ENCODE measurements at regions not wholly inside any gene's neighbourhood (a gene's known extent, or its start where the extent isn't known, plus 50 kb on each side); places are given as distances from the start of the nearest gene placed in this dataset.

GRCh38 chr4:159543831-159544230, 441.0 kb downstream of the RAPGEF2 start:
- H3K79me2 ChIP-seq (ENCODE audit: insufficient read depth, low read length): no peaks in the 10 kb centered on the region
- H3K4me1 ChIP-seq (ENCODE audit: insufficient read depth, low read length): no peaks in the 10 kb centered on the region
- ATAC-seq (ENCODE audit: insufficient read depth, low read depth): no peak
- H3K4me3 ChIP-seq (ENCODE audit: low read depth in 1 of 2, low read length in 2 of 2): no peak overlapping the region
- H3K9ac ChIP-seq (ENCODE audit: low read depth, low read length): no peak overlapping the region
- no peaks in the 10 kb centered on the region for H3K9me3 ChIP-seq (ENCODE audit: insufficient read depth, low read length, severe bottlenecking)
- H3K4me2 ChIP-seq (ENCODE audit: insufficient read depth, low read length): no peak overlapping the region
- TF ChIP-seq CTCF (IDR thresholded peaks at IDR 0.05; ENCODE audit: borderline replicate concordance, extremely low read depth, low read length, poor library complexity, severe bottlenecking): no peak
- no peak for DNase-seq
- no peaks in the 10 kb centered on the region for H3K36me3 ChIP-seq (ENCODE audit: insufficient read depth, low read length)
- no peak overlapping the region for H2AFZ ChIP-seq (ENCODE audit: low read depth, low read length)
- H4K20me1 ChIP-seq (ENCODE audit: insufficient read depth, low read length): no peaks in the 10 kb centered on the region
- H3K27ac ChIP-seq (ENCODE audit: low read length): no peak overlapping the region
- H3K27me3 ChIP-seq (ENCODE audit: insufficient read depth, low read length, poor library complexity): no peaks in the 10 kb centered on the region

- Histone ChIP-seq H4K20me1 (ENCODE audit: insufficient read depth, low read length) (no peaks in the 10 kb centered on the region), H3K4me3 (ENCODE audit: low read depth in 1 of 2, low read length in 2 of 2) (no peak overlapping the region), H2AFZ (ENCODE audit: low read depth, low read length) (no peak overlapping the region), H3K36me3 (ENCODE audit: insufficient read depth, low read length) (no peaks in the 10 kb centered on the region), H3K4me1 (ENCODE audit: insufficient read depth, low read length) (no peaks in the 10 kb centered on the region), H3K27me3 (ENCODE audit: insufficient read depth, low read length, poor library complexity) (no peaks in the 10 kb centered on the region), H3K4me2 (ENCODE audit: insufficient read depth, low read length) (no peak overlapping the region), H3K27ac (ENCODE audit: low read length) (no peak overlapping the region), H3K9me3 (ENCODE audit: insufficient read depth, low read length, severe bottlenecking) (no peaks in the 10 kb centered on the region), H3K79me2 (ENCODE audit: insufficient read depth, low read length) (no peaks in the 10 kb centered on the region), H3K9ac (ENCODE audit: low read depth, low read length) (no peak overlapping the region)
- no peak for DNase-seq
- no peak for ATAC-seq (ENCODE audit: insufficient read depth, low read depth)
- TF ChIP-seq EZH2 (IDR thresholded peaks at IDR 0.05; ENCODE audit: borderline replicate concordance, low read depth, low read length, severe bottlenecking) (no peak), CTCF (IDR thresholded peaks at IDR 0.05; ENCODE audit: borderline replicate concordance, extremely low read depth, low read length, poor library complexity, severe bottlenecking) (no peak)
Observed at GRCh38 chr4:159545556-159545955, 442.7 kb downstream of the RAPGEF2 start.

DNA sequence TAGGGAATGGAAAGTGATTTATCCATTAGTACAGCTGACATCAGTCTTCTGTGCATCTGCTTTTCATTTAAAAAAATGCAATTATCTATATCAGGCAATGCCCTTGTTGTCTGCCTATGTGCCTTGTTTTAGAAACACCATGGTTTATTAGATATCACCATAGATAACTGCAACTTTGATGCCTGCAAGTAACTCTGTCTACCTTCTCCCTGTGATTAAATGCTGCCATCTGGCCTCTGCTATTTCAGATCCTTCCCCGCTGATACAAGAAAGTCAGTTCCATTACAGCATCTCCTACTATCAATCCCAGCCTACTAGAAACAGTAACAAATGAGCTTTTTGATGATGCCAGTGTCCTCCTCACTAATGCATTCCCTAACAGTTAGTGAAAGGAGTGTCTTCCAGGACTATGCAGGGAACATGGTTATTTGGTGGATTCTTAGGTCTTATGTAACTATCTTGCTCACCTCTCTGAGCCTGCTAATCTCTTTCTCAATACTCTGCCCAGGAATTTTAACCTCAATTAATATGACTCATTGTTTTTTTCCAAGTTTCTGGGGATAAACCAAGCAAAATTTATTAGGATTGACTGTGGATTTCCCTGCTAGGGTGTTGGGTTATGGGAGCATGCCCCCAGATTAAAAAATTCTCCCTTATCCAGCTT, 444.9 kb downstream of the RAPGEF2 start:
- Histone ChIP-seq H3K4me2 (ENCODE audit: insufficient read depth, low read length) (no peak overlapping the region), H2AFZ (ENCODE audit: low read depth, low read length) (no peak overlapping the region), H3K4me1 (ENCODE audit: insufficient read depth, low read length) (no peaks in the 10 kb centered on the region), H3K27me3 (ENCODE audit: insufficient read depth, low read length, poor library complexity) (no peaks in the 10 kb centered on the region), H3K9ac (ENCODE audit: low read depth, low read length) (no peak overlapping the region), H3K27ac (ENCODE audit: low read length) (no peak overlapping the region), H3K36me3 (ENCODE audit: insufficient read depth, low read length) (no peaks in the 10 kb centered on the region), H3K79me2 (ENCODE audit: insufficient read depth, low read length) (no peaks in the 10 kb centered on the region), H4K20me1 (ENCODE audit: insufficient read depth, low read length) (no peaks in the 10 kb centered on the region), H3K4me3 (ENCODE audit: low read depth in 1 of 2, low read length in 2 of 2) (no peak overlapping the region), H3K9me3 (ENCODE audit: insufficient read depth, low read length, severe bottlenecking) (no peaks in the 10 kb centered on the region)
- no peak for DNase-seq
- ATAC-seq (ENCODE audit: insufficient read depth, low read depth): no peak
- no peak for TF ChIP-seq CTCF (IDR thresholded peaks at IDR 0.05; ENCODE audit: borderline replicate concordance, extremely low read depth, low read length, poor library complexity, severe bottlenecking)
- TF ChIP-seq EZH2 (IDR thresholded peaks at IDR 0.05; ENCODE audit: borderline replicate concordance, low read depth, low read length, severe bottlenecking): no peak

DNA sequence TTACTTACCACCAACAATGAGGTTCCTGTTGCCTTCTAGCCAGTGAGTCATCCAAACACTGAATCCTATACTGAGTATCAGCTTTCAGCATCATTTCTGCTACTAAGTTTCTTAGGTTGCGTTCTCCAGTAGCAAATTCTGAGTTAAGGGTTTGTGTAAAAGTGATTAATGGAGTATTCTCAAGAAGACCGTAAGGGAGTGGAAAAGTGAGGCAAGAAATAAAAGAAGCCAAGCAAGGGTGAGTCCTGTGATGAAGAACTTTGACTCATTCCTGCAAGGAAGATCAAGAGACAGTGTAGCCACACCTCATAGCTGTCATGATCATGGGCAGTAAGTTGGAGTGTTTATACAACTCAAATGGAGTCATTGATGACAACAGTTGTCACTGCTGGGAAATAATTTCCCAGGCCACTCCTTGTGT, 446.2 kb downstream of the RAPGEF2 start:
- Histone ChIP-seq H3K4me3 (ENCODE audit: low read depth in 1 of 2, low read length in 2 of 2) (no peak overlapping the region), H3K27me3 (ENCODE audit: insufficient read depth, low read length, poor library complexity) (no peaks in the 10 kb centered on the region), H3K79me2 (ENCODE audit: insufficient read depth, low read length) (no peaks in the 10 kb centered on the region), H3K4me1 (ENCODE audit: insufficient read depth, low read length) (no peaks in the 10 kb centered on the region), H4K20me1 (ENCODE audit: insufficient read depth, low read length) (no peaks in the 10 kb centered on the region), H3K27ac (ENCODE audit: low read length) (no peak overlapping the region), H3K9me3 (ENCODE audit: insufficient read depth, low read length, severe bottlenecking) (no peaks in the 10 kb centered on the region), H2AFZ (ENCODE audit: low read depth, low read length) (no peak overlapping the region), H3K36me3 (ENCODE audit: insufficient read depth, low read length) (no peaks in the 10 kb centered on the region), H3K4me2 (ENCODE audit: insufficient read depth, low read length) (no peak overlapping the region), H3K9ac (ENCODE audit: low read depth, low read length) (no peak overlapping the region)
- DNase-seq (no peak), ATAC-seq (ENCODE audit: insufficient read depth, low read depth) (no peak)
- no peak for TF ChIP-seq EZH2 (IDR thresholded peaks at IDR 0.05; ENCODE audit: borderline replicate concordance, low read depth, low read length, severe bottlenecking)
- no peak for TF ChIP-seq CTCF (IDR thresholded peaks at IDR 0.05; ENCODE audit: borderline replicate concordance, extremely low read depth, low read length, poor library complexity, severe bottlenecking)
